ENCODE measurements at regions not wholly inside any gene's neighbourhood (a gene's known extent, or its start where the extent isn't known, plus 50 kb on each side); places are given as distances from the start of the nearest gene placed in this dataset.
A peak's percentile ranks its signal among the peaks of the same experiment; 100 is the strongest.

DNA sequence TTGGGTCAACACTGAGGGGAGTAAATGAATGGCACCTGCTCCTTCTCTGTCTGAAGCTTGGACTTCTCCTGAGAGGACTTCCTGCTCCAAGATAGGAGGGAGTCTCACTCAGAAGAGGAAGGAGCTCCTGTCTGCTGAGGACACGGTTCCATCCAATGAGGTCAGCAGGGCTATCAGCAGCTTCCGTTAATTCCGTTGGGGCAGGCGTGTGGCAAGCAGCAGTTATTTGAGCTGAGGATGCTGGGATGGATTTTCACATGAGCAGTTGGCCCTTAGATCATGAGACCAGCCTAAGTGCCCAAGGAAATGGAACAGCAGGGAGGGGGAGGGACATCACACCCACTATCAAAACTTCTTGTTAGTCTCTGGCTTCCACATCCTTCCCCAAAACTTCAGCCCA lies 159.0 kb upstream of the PZP start:
- DNase-seq (ENCODE audit: low spot score): no peak
- 64% methylated on average over 4 of the region's 4 CpGs for WGBS
- H3K4me1 ChIP-seq (ENCODE audit: control insufficient read depth in 4 of 4, insufficient read depth in 4 of 4, low read length in 3 of 4): no peaks in the 10 kb centered on the region
- H3K27ac ChIP-seq (ENCODE audit: low read depth in 1 of 2, low read length in 2 of 2): no peak overlapping the region
- H3K27me3 ChIP-seq (ENCODE audit: control insufficient read depth in 4 of 4, insufficient read depth in 4 of 4, low read length in 3 of 4): no peaks in the 10 kb centered on the region
- H3K9ac ChIP-seq (ENCODE audit: low read depth in 1 of 2, low read length in 2 of 2): no peak overlapping the region
- no peaks in the 10 kb centered on the region for H3K36me3 ChIP-seq (ENCODE audit: control insufficient read depth in 4 of 4, insufficient read depth in 3 of 4, low read depth in 1 of 4, low read length in 3 of 4)
- TF ChIP-seq, protein P1, sequence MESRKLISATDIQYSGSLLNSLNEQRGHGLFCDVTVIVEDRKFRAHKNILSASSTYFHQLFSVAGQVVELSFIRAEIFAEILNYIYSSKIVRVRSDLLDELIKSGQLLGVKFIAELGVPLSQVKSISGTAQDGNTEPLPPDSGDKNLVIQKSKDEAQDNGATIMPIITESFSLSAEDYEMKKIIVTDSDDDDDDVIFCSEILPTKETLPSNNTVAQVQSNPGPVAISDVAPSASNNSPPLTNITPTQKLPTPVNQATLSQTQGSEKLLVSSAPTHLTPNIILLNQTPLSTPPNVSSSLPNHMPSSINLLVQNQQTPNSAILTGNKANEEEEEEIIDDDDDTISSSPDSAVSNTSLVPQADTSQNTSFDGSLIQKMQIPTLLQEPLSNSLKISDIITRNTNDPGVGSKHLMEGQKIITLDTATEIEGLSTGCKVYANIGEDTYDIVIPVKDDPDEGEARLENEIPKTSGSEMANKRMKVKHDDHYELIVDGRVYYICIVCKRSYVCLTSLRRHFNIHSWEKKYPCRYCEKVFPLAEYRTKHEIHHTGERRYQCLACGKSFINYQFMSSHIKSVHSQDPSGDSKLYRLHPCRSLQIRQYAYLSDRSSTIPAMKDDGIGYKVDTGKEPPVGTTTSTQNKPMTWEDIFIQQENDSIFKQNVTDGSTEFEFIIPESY (IDR thresholded peaks at IDR 0.05): no peak
- TF ChIP-seq JUND (IDR thresholded peaks at IDR 0.05) (no peak), FOXA2 (IDR thresholded peaks at IDR 0.05) (no peak), RAD21 (IDR thresholded peaks at IDR 0.05) (no peak), NR2F2 (IDR thresholded peaks at IDR 0.05) (peak; percentile 19)
- TF ChIP-seq, protein P2, sequence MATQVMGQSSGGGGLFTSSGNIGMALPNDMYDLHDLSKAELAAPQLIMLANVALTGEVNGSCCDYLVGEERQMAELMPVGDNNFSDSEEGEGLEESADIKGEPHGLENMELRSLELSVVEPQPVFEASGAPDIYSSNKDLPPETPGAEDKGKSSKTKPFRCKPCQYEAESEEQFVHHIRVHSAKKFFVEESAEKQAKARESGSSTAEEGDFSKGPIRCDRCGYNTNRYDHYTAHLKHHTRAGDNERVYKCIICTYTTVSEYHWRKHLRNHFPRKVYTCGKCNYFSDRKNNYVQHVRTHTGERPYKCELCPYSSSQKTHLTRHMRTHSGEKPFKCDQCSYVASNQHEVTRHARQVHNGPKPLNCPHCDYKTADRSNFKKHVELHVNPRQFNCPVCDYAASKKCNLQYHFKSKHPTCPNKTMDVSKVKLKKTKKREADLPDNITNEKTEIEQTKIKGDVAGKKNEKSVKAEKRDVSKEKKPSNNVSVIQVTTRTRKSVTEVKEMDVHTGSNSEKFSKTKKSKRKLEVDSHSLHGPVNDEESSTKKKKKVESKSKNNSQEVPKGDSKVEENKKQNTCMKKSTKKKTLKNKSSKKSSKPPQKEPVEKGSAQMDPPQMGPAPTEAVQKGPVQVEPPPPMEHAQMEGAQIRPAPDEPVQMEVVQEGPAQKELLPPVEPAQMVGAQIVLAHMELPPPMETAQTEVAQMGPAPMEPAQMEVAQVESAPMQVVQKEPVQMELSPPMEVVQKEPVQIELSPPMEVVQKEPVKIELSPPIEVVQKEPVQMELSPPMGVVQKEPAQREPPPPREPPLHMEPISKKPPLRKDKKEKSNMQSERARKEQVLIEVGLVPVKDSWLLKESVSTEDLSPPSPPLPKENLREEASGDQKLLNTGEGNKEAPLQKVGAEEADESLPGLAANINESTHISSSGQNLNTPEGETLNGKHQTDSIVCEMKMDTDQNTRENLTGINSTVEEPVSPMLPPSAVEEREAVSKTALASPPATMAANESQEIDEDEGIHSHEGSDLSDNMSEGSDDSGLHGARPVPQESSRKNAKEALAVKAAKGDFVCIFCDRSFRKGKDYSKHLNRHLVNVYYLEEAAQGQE (IDR thresholded peaks at IDR 0.05): no peak
- H3K9me3 ChIP-seq (ENCODE audit: control insufficient read depth in 4 of 4, low read length in 3 of 4): no peaks in the 10 kb centered on the region
- H3K4me3 ChIP-seq (ENCODE audit: low read depth in 1 of 3, low read length in 3 of 3): no peak overlapping the region

DNA sequence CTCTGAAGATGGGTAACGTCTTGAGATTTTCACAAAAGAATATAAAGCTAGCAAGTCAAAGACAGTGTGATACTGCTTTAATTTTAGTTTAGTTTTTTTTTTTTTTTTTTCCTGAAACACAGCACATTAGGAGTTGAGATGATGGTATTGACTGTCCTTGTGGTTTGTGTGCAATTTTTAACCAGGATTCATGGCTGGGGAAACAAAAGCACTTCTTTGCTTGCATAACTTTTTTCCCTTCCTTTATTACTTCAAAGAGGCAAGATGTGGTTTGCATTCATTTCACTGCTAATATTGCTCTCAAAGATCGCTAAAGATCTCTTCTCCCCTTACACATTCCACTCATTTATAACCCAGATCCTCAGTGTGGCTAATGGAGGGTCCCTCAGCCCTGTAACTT lies 157.1 kb upstream of the PZP start:
- H3K36me3 ChIP-seq (ENCODE audit: control insufficient read depth in 4 of 4, insufficient read depth in 3 of 4, low read depth in 1 of 4, low read length in 3 of 4): no peaks in the 10 kb centered on the region
- H3K4me3 ChIP-seq (ENCODE audit: low read depth in 1 of 3, low read length in 3 of 3): no peak overlapping the region
- no peaks in the 10 kb centered on the region for H3K9me3 ChIP-seq (ENCODE audit: control insufficient read depth in 4 of 4, low read length in 3 of 4)
- no peak overlapping the region for H3K9ac ChIP-seq (ENCODE audit: low read depth in 1 of 2, low read length in 2 of 2)
- DNase-seq (ENCODE audit: low spot score): no peak
- H3K27me3 ChIP-seq (ENCODE audit: control insufficient read depth in 4 of 4, insufficient read depth in 4 of 4, low read length in 3 of 4): no peaks in the 10 kb centered on the region
- H3K4me1 ChIP-seq (ENCODE audit: control insufficient read depth in 4 of 4, insufficient read depth in 4 of 4, low read length in 3 of 4): no peaks in the 10 kb centered on the region
- H3K27ac ChIP-seq (ENCODE audit: low read depth in 1 of 2, low read length in 2 of 2): no peak overlapping the region
- TF ChIP-seq JUND (IDR thresholded peaks at IDR 0.05) (no peak), HNF4A (conservative IDR thresholded peaks at IDR 0.05) (no peak), GABPA (IDR thresholded peaks at IDR 0.05 in 1 of 2, conservative IDR thresholded peaks at IDR 0.05 in 1 of 2) (no peak), FOXA1 (IDR thresholded peaks at IDR 0.05) (no peak), FOXA2 (IDR thresholded peaks at IDR 0.05) (no peak), RAD21 (IDR thresholded peaks at IDR 0.05) (no peak), EGR1 (IDR thresholded peaks at IDR 0.05; ENCODE audit: low read depth in 2 of 2) (no peak), RXRA (IDR thresholded peaks at IDR 0.05) (no peak), YY1 (IDR thresholded peaks at IDR 0.05) (no peak), SP1 (IDR thresholded peaks at IDR 0.05) (no peak), NR2F2 (IDR thresholded peaks at IDR 0.05) (no peak)
- TF ChIP-seq, protein P1 (IDR thresholded peaks at IDR 0.05): no peak
- TF ChIP-seq, protein P2 (IDR thresholded peaks at IDR 0.05): no peak
- TF ChIP-seq, protein P3, sequence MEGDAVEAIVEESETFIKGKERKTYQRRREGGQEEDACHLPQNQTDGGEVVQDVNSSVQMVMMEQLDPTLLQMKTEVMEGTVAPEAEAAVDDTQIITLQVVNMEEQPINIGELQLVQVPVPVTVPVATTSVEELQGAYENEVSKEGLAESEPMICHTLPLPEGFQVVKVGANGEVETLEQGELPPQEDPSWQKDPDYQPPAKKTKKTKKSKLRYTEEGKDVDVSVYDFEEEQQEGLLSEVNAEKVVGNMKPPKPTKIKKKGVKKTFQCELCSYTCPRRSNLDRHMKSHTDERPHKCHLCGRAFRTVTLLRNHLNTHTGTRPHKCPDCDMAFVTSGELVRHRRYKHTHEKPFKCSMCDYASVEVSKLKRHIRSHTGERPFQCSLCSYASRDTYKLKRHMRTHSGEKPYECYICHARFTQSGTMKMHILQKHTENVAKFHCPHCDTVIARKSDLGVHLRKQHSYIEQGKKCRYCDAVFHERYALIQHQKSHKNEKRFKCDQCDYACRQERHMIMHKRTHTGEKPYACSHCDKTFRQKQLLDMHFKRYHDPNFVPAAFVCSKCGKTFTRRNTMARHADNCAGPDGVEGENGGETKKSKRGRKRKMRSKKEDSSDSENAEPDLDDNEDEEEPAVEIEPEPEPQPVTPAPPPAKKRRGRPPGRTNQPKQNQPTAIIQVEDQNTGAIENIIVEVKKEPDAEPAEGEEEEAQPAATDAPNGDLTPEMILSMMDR (IDR thresholded peaks at IDR 0.05; ENCODE audit: low read depth, low read length, missing input control): no peak
- TF ChIP-seq, protein P4, sequence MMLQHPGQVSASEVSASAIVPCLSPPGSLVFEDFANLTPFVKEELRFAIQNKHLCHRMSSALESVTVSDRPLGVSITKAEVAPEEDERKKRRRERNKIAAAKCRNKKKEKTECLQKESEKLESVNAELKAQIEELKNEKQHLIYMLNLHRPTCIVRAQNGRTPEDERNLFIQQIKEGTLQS (IDR thresholded peaks at IDR 0.05): no peak
- 77% methylated on average over 2 of the region's 2 CpGs for WGBS
